T-helper 1 cell treated with Interleukin-12 subunit alpha and Interleukin-12 subunit beta and Interleukin-4 antibody, amounts not matched to agents 30 μg/mL and 1 μg/mL, for 36 hours (primary cell): ENCODE measurements at regions not wholly inside any gene's neighbourhood (a gene's known extent, or its start where the extent isn't known, plus 50 kb on each side); places are given as distances from the start of the nearest gene placed in this dataset.
"Not testable (repeated sequence)": the region's sequence is repeated elsewhere in the genome, so short reads cannot be mapped to it uniquely, and the experiment has no call there.

Experiments used
- H3K27ac Mint-ChIP-seq: one replicate; pipeline ENCODE4 v1.8.0; 2021; ENCODE audit warnings: mild to moderate bottlenecking, mixed read lengths
- H3K27me3 Mint-ChIP-seq: one replicate; pipeline ENCODE4 v1.8.0; 2021; ENCODE audit warnings: low read depth, mixed read lengths
- H3K36me3 Mint-ChIP-seq: one replicate; pipeline ENCODE4 v1.8.0; 2021; ENCODE audit warnings: low read depth, mixed read lengths
- H3K4me1 Mint-ChIP-seq: one replicate; pipeline ENCODE4 v1.8.0; 2021; ENCODE audit warnings: low read depth, mixed read lengths
- H3K4me3 Mint-ChIP-seq: one replicate; pipeline ENCODE4 v1.8.0; 2021; ENCODE audit warnings: mild to moderate bottlenecking, moderate library complexity, mixed read lengths
- H3K9me3 Mint-ChIP-seq: one replicate; pipeline ENCODE4 v1.8.0; 2021; ENCODE audit warnings: mixed read lengths

- Mint-ChIP-seq H3K9me3 (peaks cover 13% of the 10 kb centered on the region), H3K27ac (no peak overlapping the region), H3K36me3 (peaks cover 2% of the 10 kb centered on the region), H3K27me3 (no peaks in the 10 kb centered on the region), H3K4me1 (no peaks in the 10 kb centered on the region), H3K4me3 (no peak overlapping the region)
Observed at GRCh38 chr12:38160318-38161122, 156.1 kb upstream of the ALG10B start.

DNA sequence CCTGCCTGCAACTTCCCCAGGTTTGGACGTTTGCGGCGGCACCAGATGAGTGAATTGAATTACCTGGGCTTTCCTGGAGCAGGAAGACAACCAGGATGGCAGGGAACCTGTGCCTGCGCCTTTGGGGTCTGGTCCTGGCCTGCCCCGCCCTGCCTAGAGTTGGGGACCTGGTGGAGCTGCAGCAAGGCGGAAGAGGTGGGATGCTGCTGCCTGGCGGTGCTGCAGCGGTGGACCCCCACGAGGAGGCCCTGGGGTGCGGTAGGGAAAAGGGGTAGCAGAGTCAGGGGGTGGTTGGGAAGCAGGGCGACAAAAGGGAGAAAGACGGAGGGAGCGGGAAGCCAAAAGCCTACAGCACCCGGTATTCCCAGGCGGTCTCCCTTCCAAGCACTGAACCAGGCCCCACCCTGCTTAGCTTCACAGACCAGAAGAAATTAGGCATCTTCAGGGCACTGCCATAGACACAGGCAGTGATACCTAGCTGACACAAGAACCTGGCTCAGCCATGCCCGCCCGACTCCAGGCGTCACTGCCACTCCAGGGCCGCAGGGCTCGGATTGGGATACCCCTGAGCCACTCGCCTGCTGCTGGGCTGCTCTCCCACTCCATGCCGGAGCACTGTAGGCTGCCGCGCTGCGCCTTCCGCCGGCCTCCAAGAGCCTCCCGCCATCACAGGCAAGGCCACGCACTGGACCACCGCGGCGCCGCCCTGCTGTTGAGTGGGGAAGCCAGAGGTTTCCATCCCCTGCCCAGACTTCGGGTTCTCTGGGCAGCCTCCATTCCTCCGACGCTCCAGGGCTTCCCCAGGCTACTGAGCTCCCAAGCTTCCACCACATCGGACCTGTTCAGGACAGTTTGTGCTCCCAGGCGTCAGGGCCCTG lies 155.2 kb upstream of the ALG10B start:
- no peaks in the 10 kb centered on the region for H3K27me3 Mint-ChIP-seq
- H3K27ac Mint-ChIP-seq = no peak overlapping the region
- peaks cover 13% of the 10 kb centered on the region for H3K9me3 Mint-ChIP-seq
- no peaks in the 10 kb centered on the region for H3K4me1 Mint-ChIP-seq
- H3K36me3 Mint-ChIP-seq = peaks cover 2% of the 10 kb centered on the region
- H3K4me3 Mint-ChIP-seq = no peak overlapping the region

GRCh38 chr12:38162013-38162412 lies 154.6 kb upstream of the ALG10B start:
- H3K36me3 Mint-ChIP-seq = peaks cover 2% of the 10 kb centered on the region
- H3K4me1 Mint-ChIP-seq = no peaks in the 10 kb centered on the region
- H3K27me3 Mint-ChIP-seq = no peaks in the 10 kb centered on the region
- no peak overlapping the region for H3K27ac Mint-ChIP-seq
- peaks cover 13% of the 10 kb centered on the region for H3K9me3 Mint-ChIP-seq
- no peak overlapping the region for H3K4me3 Mint-ChIP-seq

GRCh38 chr12:38162708-38163441 lies 153.7 kb upstream of the ALG10B start:
- H3K27me3 Mint-ChIP-seq = no peaks in the 10 kb centered on the region
- H3K4me1 Mint-ChIP-seq = no peaks in the 10 kb centered on the region
- H3K4me3 Mint-ChIP-seq = no peak overlapping the region
- peaks cover 2% of the 10 kb centered on the region for H3K36me3 Mint-ChIP-seq
- peaks cover 13% of the 10 kb centered on the region for H3K9me3 Mint-ChIP-seq
- no peak overlapping the region for H3K27ac Mint-ChIP-seq

- H3K9me3 Mint-ChIP-seq = peaks cover 13% of the 10 kb centered on the region
- H3K27me3 Mint-ChIP-seq = no peaks in the 10 kb centered on the region
- peaks cover 2% of the 10 kb centered on the region for H3K36me3 Mint-ChIP-seq
- no peak overlapping the region for H3K27ac Mint-ChIP-seq
- no peak overlapping the region for H3K4me3 Mint-ChIP-seq
- no peaks in the 10 kb centered on the region for H3K4me1 Mint-ChIP-seq
Observed at GRCh38 chr12:38163442-38163801, 153.2 kb upstream of the ALG10B start.

GRCh38 chr12:38166225-38166624 lies 150.3 kb upstream of the ALG10B start:
- Mint-ChIP-seq H3K27me3 (no peaks in the 10 kb centered on the region), H3K9me3 (peaks cover 13% of the 10 kb centered on the region), H3K4me3 (no peak overlapping the region), H3K4me1 (no peaks in the 10 kb centered on the region), H3K36me3 (peaks cover 2% of the 10 kb centered on the region), H3K27ac (no peak overlapping the region)

GRCh38 chr12:38175538-38175937 lies 141.0 kb upstream of the ALG10B start:
- Mint-ChIP-seq H3K36me3 (no peaks in the 10 kb centered on the region), H3K27me3 (no peaks in the 10 kb centered on the region), H3K27ac (no peak overlapping the region), H3K4me3 (no peak overlapping the region), H3K4me1 (no peaks in the 10 kb centered on the region), H3K9me3 (no peaks in the 10 kb centered on the region)

DNA sequence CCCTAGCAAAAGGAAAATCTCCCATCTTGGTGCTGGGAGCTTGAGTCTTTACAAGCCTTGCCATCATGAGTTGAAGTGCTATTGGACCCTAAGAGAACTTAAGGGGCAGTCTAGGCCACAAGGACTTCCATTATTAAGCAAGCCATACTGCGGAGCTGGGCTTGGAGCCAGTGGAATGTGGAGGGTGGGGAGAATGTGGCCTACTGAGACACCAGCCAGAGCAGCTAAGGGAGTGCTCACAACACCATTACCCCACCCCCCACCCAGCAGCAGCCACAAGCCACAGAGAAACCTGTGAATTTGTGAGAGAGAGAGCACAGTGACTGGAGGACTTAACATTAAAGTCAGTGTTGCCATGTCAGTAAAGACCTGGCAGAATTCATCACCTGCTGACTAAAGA lies 133.0 kb upstream of the ALG10B start:
- not testable (repeated sequence) for H3K4me1 Mint-ChIP-seq, H3K27ac Mint-ChIP-seq, H3K9me3 Mint-ChIP-seq, H3K4me3 Mint-ChIP-seq, H3K36me3 Mint-ChIP-seq, H3K27me3 Mint-ChIP-seq

DNA sequence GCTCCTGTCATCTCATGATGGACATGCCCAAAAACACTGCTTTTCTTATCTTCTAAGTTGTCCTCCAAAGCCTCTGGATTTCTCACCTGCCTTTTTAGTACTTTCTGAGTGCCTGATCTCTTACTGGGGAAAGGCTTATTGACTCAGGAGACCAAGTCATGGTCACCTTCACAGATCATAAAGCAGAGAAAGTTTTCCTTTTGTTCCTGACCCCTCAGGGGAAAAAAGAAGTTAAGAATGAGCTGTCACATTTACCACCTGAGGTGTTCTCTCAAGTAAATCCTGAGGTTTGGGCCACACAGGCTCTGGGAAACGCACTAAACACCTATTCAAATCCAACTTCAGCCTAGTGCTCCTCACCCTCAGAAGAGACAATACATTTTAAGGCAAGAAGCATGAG lies 119.3 kb upstream of the ALG10B start:
- not testable (repeated sequence) for H3K27ac Mint-ChIP-seq, H3K4me1 Mint-ChIP-seq, H3K4me3 Mint-ChIP-seq, H3K9me3 Mint-ChIP-seq, H3K27me3 Mint-ChIP-seq, H3K36me3 Mint-ChIP-seq

DNA sequence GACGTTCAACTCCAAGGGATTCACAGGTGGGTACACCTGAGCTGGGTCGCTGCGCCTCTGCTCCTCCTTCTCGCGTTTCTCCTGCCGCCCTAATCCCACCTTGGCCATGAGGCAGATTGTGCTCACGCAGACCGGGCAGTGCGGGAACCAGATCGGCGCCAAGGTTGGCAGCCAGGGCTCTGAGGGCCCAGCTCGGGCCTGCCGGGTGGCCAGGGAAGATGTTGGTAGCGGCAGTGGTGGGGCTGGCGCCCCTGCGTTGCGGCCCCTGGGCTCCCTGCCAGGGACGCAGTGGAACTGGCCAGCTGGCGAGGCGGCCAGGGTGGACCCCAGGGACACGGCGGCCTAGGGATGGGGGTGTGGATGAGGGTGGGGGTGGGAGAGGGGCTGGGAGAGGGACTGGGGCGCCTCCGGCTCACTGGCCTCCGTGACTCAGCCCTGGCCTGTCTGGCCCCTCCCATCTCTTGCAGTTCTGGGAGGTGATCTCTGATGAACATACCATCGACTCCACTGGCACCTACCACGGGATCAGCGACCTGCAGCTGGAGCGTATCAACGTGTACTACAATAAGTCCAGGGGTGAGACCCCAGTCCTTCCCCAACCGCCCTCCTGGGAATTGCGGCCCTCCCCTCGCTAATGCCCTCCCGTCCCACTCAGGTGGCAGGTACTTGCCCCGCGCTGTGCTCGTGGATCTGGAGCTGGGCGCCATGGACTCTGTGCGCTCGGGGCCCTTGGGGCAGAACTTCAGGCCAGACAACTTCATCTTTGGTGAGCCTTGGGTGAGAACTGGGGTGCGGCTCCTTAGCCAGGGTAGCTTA lies 114.9 kb upstream of the ALG10B start:
- H3K4me3 Mint-ChIP-seq = no peak overlapping the region
- H3K4me1 Mint-ChIP-seq = no peaks in the 10 kb centered on the region
- H3K27me3 Mint-ChIP-seq = no peaks in the 10 kb centered on the region
- H3K27ac Mint-ChIP-seq = no peak overlapping the region
- peaks cover 9% of the 10 kb centered on the region for H3K9me3 Mint-ChIP-seq
- H3K36me3 Mint-ChIP-seq = no peaks in the 10 kb centered on the region

GRCh38 chr12:38204831-38205230 lies 111.7 kb upstream of the ALG10B start:
- Mint-ChIP-seq H3K4me1 (no peaks in the 10 kb centered on the region), H3K36me3 (no peaks in the 10 kb centered on the region), H3K27ac (no peak overlapping the region), H3K9me3 (peaks cover 12% of the 10 kb centered on the region), H3K27me3 (no peaks in the 10 kb centered on the region), H3K4me3 (no peak overlapping the region)

- no peak overlapping the region for H3K4me3 Mint-ChIP-seq
- H3K27ac Mint-ChIP-seq = no peak overlapping the region
- no peaks in the 10 kb centered on the region for H3K36me3 Mint-ChIP-seq
- H3K9me3 Mint-ChIP-seq = peaks cover 6% of the 10 kb centered on the region
- H3K27me3 Mint-ChIP-seq = no peaks in the 10 kb centered on the region
- H3K4me1 Mint-ChIP-seq = no peaks in the 10 kb centered on the region
Observed at GRCh38 chr12:38222011-38222410, 94.6 kb upstream of the ALG10B start.

DNA sequence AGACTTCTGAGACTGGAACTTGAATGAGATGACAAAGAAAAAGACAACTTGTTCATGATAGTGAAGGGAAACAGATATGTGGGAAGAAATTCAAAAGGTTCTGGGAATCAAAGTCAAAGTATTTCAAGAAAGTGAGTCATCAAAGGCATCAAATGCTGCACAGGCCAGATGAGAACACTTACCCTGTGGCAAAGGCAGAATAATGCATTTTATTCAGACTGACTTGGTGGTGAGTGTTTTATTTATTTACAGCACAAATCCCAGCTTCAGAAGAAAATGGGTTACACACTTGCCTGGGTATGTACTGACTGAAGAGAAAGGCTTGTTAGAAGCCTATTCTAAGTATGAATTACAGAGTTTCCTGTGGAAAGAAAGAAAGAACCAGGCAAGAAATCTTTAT lies 78.2 kb upstream of the ALG10B start:
- H3K27ac Mint-ChIP-seq, H3K4me1 Mint-ChIP-seq, H3K4me3 Mint-ChIP-seq, H3K9me3 Mint-ChIP-seq, H3K36me3 Mint-ChIP-seq, H3K27me3 Mint-ChIP-seq: not testable (repeated sequence)

- H3K9me3 Mint-ChIP-seq = peaks cover 21% of the 10 kb centered on the region
- H3K36me3 Mint-ChIP-seq = no peaks in the 10 kb centered on the region
- H3K27me3 Mint-ChIP-seq = no peaks in the 10 kb centered on the region
- no peaks in the 10 kb centered on the region for H3K4me1 Mint-ChIP-seq
- no peak overlapping the region for H3K4me3 Mint-ChIP-seq
- no peak overlapping the region for H3K27ac Mint-ChIP-seq
Observed at GRCh38 chr12:38253778-38254177, 62.8 kb upstream of the ALG10B start.
